ENCODE measurements at regions not wholly inside any gene's neighbourhood (a gene's known extent, or its start where the extent isn't known, plus 50 kb on each side); places are given as distances from the start of the nearest gene placed in this dataset.

GRCh38 chr7:46011059-46011458, 90.0 kb upstream of the IGFBP3 start:
- Mint-ChIP-seq H3K36me3 (ENCODE audit: unreplicated experiment) (no peaks in the 10 kb centered on the region), H3K9me3 (ENCODE audit: unreplicated experiment) (no peaks in the 10 kb centered on the region), H3K4me1 (ENCODE audit: unreplicated experiment) (peaks cover 3% of the 10 kb centered on the region), H3K27me3 (ENCODE audit: unreplicated experiment) (no peaks in the 10 kb centered on the region), H3K4me3 (ENCODE audit: unreplicated experiment) (no peak overlapping the region), H3K27ac (ENCODE audit: unreplicated experiment) (no peak overlapping the region)
- TF ChIP-seq CTCF (IDR thresholded peaks at IDR 0.05) = no peak
- DNase-seq (ENCODE audit: extremely low spot score, unreplicated experiment) = no peak

- no peaks in the 10 kb centered on the region for H3K36me3 Mint-ChIP-seq (ENCODE audit: unreplicated experiment)
- no peak for DNase-seq (ENCODE audit: extremely low spot score, unreplicated experiment)
- H3K4me1 Mint-ChIP-seq (ENCODE audit: unreplicated experiment) = peaks cover 2% of the 10 kb centered on the region
- no peak overlapping the region for H3K27ac Mint-ChIP-seq (ENCODE audit: unreplicated experiment)
- H3K4me3 Mint-ChIP-seq (ENCODE audit: unreplicated experiment) = no peak overlapping the region
- no peak for TF ChIP-seq CTCF (IDR thresholded peaks at IDR 0.05)
- no peaks in the 10 kb centered on the region for H3K9me3 Mint-ChIP-seq (ENCODE audit: unreplicated experiment)
- H3K27me3 Mint-ChIP-seq (ENCODE audit: unreplicated experiment) = no peaks in the 10 kb centered on the region
Observed at GRCh38 chr7:46009211-46009610, 88.1 kb upstream of the IGFBP3 start.

GRCh38 chr7:46007990-46008643, 87.0 kb upstream of the IGFBP3 start:
- H3K9me3 Mint-ChIP-seq (ENCODE audit: unreplicated experiment) = peaks cover 6% of the 10 kb centered on the region
- DNase-seq (ENCODE audit: extremely low spot score, unreplicated experiment) = no peak
- peaks cover 4% of the 10 kb centered on the region for H3K4me1 Mint-ChIP-seq (ENCODE audit: unreplicated experiment)
- no peak overlapping the region for H3K27ac Mint-ChIP-seq (ENCODE audit: unreplicated experiment)
- no peaks in the 10 kb centered on the region for H3K36me3 Mint-ChIP-seq (ENCODE audit: unreplicated experiment)
- no peak for TF ChIP-seq CTCF (IDR thresholded peaks at IDR 0.05)
- H3K4me3 Mint-ChIP-seq (ENCODE audit: unreplicated experiment) = no peak overlapping the region
- no peaks in the 10 kb centered on the region for H3K27me3 Mint-ChIP-seq (ENCODE audit: unreplicated experiment)

GRCh38 chr7:46007194-46007593, 86.1 kb upstream of the IGFBP3 start:
- no peaks in the 10 kb centered on the region for H3K27me3 Mint-ChIP-seq (ENCODE audit: unreplicated experiment)
- no peak for DNase-seq (ENCODE audit: extremely low spot score, unreplicated experiment)

GRCh38 chr7:46006723-46007122, 85.7 kb upstream of the IGFBP3 start:
- Mint-ChIP-seq H3K27me3 (ENCODE audit: unreplicated experiment) (no peaks in the 10 kb centered on the region), H3K4me3 (ENCODE audit: unreplicated experiment) (no peak overlapping the region), H3K36me3 (ENCODE audit: unreplicated experiment) (no peaks in the 10 kb centered on the region), H3K4me1 (ENCODE audit: unreplicated experiment) (peaks cover 4% of the 10 kb centered on the region), H3K9me3 (ENCODE audit: unreplicated experiment) (peaks cover 14% of the 10 kb centered on the region), H3K27ac (ENCODE audit: unreplicated experiment) (no peak overlapping the region)
- DNase-seq (ENCODE audit: extremely low spot score, unreplicated experiment) = no peak
- no peak for TF ChIP-seq CTCF (IDR thresholded peaks at IDR 0.05)

More at GRCh38 chr7:46007194-46007593, 86.1 kb upstream of the IGFBP3 start:
- peaks cover 4% of the 10 kb centered on the region for H3K4me1 Mint-ChIP-seq (ENCODE audit: unreplicated experiment)
- H3K4me3 Mint-ChIP-seq (ENCODE audit: unreplicated experiment) = no peak overlapping the region
- no peak overlapping the region for H3K27ac Mint-ChIP-seq (ENCODE audit: unreplicated experiment)
- no peak for TF ChIP-seq CTCF (IDR thresholded peaks at IDR 0.05)
- no peaks in the 10 kb centered on the region for H3K36me3 Mint-ChIP-seq (ENCODE audit: unreplicated experiment)
- peaks cover 14% of the 10 kb centered on the region for H3K9me3 Mint-ChIP-seq (ENCODE audit: unreplicated experiment)
